ENCODE measurements at regions not wholly inside any gene's neighbourhood (a gene's known extent, or its start where the extent isn't known, plus 50 kb on each side); places are given as distances from the start of the nearest gene placed in this dataset.

DNA sequence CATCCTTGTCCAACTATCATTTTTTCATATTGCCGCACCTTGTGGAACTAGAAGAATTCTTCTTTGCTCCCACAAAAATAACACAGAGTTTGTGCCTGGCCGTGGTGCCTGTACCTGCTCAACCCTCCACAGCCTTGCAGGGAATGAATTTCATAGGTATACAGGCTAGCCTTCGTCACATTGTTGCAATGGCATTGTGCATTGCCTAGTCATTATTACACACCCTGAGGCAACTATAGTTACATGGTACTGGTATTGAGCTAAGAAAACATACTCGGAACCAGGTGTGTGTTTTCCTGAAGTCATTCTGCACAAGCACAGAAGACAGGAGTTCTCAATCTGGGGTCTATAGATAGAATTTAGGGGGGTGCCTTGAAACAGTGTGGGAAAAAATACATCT, 188.0 kb upstream of the CTAGE1 start:
- H3K4me1 Mint-ChIP-seq: peaks cover 5% of the 10 kb centered on the region; the same call in 1 of the 2 replicates
- no peak overlapping the region for H3K4me3 Mint-ChIP-seq
- TF ChIP-seq E2F4 (CRISPR knock-in tag; IDR thresholded peaks at IDR 0.05; ENCODE audit: borderline replicate concordance, low read depth) (no peak), CDX4 (CRISPR knock-in tag; IDR thresholded peaks at IDR 0.05; ENCODE audit: borderline replicate concordance) (no peak), ZNF396 (CRISPR knock-in tag; IDR thresholded peaks at IDR 0.05; ENCODE audit: borderline replicate concordance) (no peak), HMGXB4 (CRISPR knock-in tag; IDR thresholded peaks at IDR 0.05) (no peak), ZNF232 (CRISPR knock-in tag; IDR thresholded peaks at IDR 0.05) (no peak), FOXK1 (CRISPR knock-in tag; IDR thresholded peaks at IDR 0.05) (no peak), MAX (CRISPR knock-in tag; IDR thresholded peaks at IDR 0.05) (no peak), GRHL2 (CRISPR knock-in tag; IDR thresholded peaks at IDR 0.05; ENCODE audit: insufficient replicate concordance, severe bottlenecking) (no peak), CTCF (IDR thresholded peaks at IDR 0.05) (no peak), MXD4 (CRISPR knock-in tag; IDR thresholded peaks at IDR 0.05; ENCODE audit: borderline replicate concordance) (no peak), SMAD3 (CRISPR knock-in tag; IDR thresholded peaks at IDR 0.05; ENCODE audit: borderline replicate concordance) (no peak), ETV6 (CRISPR knock-in tag; IDR thresholded peaks at IDR 0.05) (no peak), TCF7 (CRISPR knock-in tag; IDR thresholded peaks at IDR 0.05; ENCODE audit: low read depth) (no peak), FOXP4 (CRISPR knock-in tag; IDR thresholded peaks at IDR 0.05) (no peak), ZBTB43 (CRISPR knock-in tag; IDR thresholded peaks at IDR 0.05) (no peak), ATF6 (CRISPR knock-in tag; IDR thresholded peaks at IDR 0.05) (no peak), GABPB1 (CRISPR knock-in tag; IDR thresholded peaks at IDR 0.05) (no peak)
- TF ChIP-seq, protein P1, sequence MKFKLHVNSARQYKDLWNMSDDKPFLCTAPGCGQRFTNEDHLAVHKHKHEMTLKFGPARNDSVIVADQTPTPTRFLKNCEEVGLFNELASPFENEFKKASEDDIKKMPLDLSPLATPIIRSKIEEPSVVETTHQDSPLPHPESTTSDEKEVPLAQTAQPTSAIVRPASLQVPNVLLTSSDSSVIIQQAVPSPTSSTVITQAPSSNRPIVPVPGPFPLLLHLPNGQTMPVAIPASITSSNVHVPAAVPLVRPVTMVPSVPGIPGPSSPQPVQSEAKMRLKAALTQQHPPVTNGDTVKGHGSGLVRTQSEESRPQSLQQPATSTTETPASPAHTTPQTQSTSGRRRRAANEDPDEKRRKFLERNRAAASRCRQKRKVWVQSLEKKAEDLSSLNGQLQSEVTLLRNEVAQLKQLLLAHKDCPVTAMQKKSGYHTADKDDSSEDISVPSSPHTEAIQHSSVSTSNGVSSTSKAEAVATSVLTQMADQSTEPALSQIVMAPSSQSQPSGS (CRISPR knock-in tag; IDR thresholded peaks at IDR 0.05; ENCODE audit: borderline replicate concordance, low read depth): no peak
- H3K27me3 Mint-ChIP-seq (ENCODE audit: low read depth): no peaks in the 10 kb centered on the region
- no peaks in the 10 kb centered on the region for H3K36me3 Mint-ChIP-seq
- H3K27ac Mint-ChIP-seq: no peak overlapping the region
- DNase-seq (ENCODE audit: low spot score): no peak
- ATAC-seq: no peak
- no peaks in the 10 kb centered on the region for H3K9me3 Mint-ChIP-seq
- CTCF ChIA-PET: no interaction called here
- POLR2A ChIA-PET: no interaction called here

All from WTC11 (cell line).